H9 (cell line): ENCODE measurements at regions not wholly inside any gene's neighbourhood (a gene's known extent, or its start where the extent isn't known, plus 50 kb on each side); places are given as distances from the start of the nearest gene placed in this dataset.

ENCODE experiments used
- DNase-seq: peaks from one replicate; pipeline ENCODE4 v3.0.0-alpha.2; 2017
- H2AFZ ChIP-seq: one replicate; pipeline ENCODE4 v1.6.1; 2013; ENCODE audit warnings: mild to moderate bottlenecking, low read length, control low read depth, moderate library complexity
- H2AK5ac ChIP-seq: 2 replicates; pipeline ENCODE4 v1.6.1; 2013; ENCODE audit warnings: low read length, control low read depth, mixed read lengths; ENCODE audit not compliant: insufficient read length
- H2BK120ac ChIP-seq: one replicate; pipeline ENCODE4 v1.6.1; 2013; ENCODE audit warnings: low read depth, mild to moderate bottlenecking, low read length, control low read depth, inconsistent platforms; ENCODE audit not compliant: poor library complexity, severe bottlenecking
- H2BK12ac ChIP-seq: 2 replicates; pipeline ENCODE4 v1.6.1; 2013; ENCODE audit warnings: low read length, control low read depth, mixed read lengths, low read depth; ENCODE audit not compliant: insufficient read length
- H2BK15ac ChIP-seq: 2 replicates; pipeline ENCODE4 v1.6.1; 2013; ENCODE audit warnings: low read depth, low read length, control low read depth
- H2BK20ac ChIP-seq: one replicate; pipeline ENCODE4 v1.6.1; 2013; ENCODE audit warnings: low read depth, mild to moderate bottlenecking, low read length, control low read depth, inconsistent platforms; ENCODE audit not compliant: poor library complexity, severe bottlenecking
- H2BK5ac ChIP-seq: 2 replicates; pipeline ENCODE4 v1.6.1; 2013; ENCODE audit warnings: low read length, control low read depth, mixed read lengths; ENCODE audit not compliant: insufficient read length
- H3K14ac ChIP-seq: 2 replicates; pipeline ENCODE4 v1.6.1; 2013; ENCODE audit warnings: low read length, control low read depth; ENCODE audit not compliant: insufficient read depth
- H3K18ac ChIP-seq: 2 replicates; pipeline ENCODE4 v1.6.1; 2013; ENCODE audit warnings: low read depth, mild to moderate bottlenecking, mixed read lengths, low read length, control low read depth; ENCODE audit not compliant: insufficient read length
- H3K23ac ChIP-seq: 2 replicates; pipeline ENCODE4 v1.6.1; 2013; ENCODE audit warnings: low read length, control low read depth, mixed read lengths, low read depth; ENCODE audit not compliant: insufficient read length
- H3K23me2 ChIP-seq: 2 replicates; pipeline ENCODE4 v1.6.1; 2013; ENCODE audit warnings: low read depth, mild to moderate bottlenecking, mixed read lengths, low read length, control low read depth; ENCODE audit not compliant: insufficient read length, poor library complexity, severe bottlenecking
- H3K27ac ChIP-seq: 2 replicates; pipeline ENCODE4 v1.5.1; 2013; ENCODE audit warnings: low read length, control low read depth, mixed read lengths, low read depth; ENCODE audit not compliant: insufficient read length
- H3K27me3 ChIP-seq: 2 replicates; pipeline ENCODE4 v1.6.1; 2013; ENCODE audit warnings: low read length, control low read depth, inconsistent platforms; ENCODE audit not compliant: insufficient read depth
- H3K4ac ChIP-seq: 2 replicates; pipeline ENCODE4 v1.6.1; 2013; ENCODE audit warnings: low read depth, mild to moderate bottlenecking, control low read depth, inconsistent platforms, low read length, moderate library complexity
- H3K4me1 ChIP-seq: 2 replicates; pipeline ENCODE4 v1.6.1; 2013; ENCODE audit warnings: low read length, control low read depth, inconsistent platforms; ENCODE audit not compliant: insufficient read depth
- H3K4me2 ChIP-seq: 2 replicates; pipeline ENCODE4 v1.6.1; 2013; ENCODE audit warnings: low read length, control low read depth, mixed read lengths; ENCODE audit not compliant: insufficient read length, insufficient read depth
- H3K56ac ChIP-seq: 2 replicates; pipeline ENCODE4 v1.6.1; 2013; ENCODE audit warnings: low read depth, mild to moderate bottlenecking, mixed read lengths, low read length, control low read depth; ENCODE audit not compliant: insufficient read length
- H3K79me1 ChIP-seq: 2 replicates; pipeline ENCODE4 v1.6.1; 2013; ENCODE audit warnings: low read depth, mild to moderate bottlenecking, moderate library complexity, low read length, control low read depth, inconsistent platforms; ENCODE audit not compliant: insufficient read depth, poor library complexity, severe bottlenecking
- H3K79me2 ChIP-seq: 2 replicates; pipeline ENCODE4 v1.6.1; 2013; ENCODE audit warnings: low read length, control low read depth, inconsistent platforms; ENCODE audit not compliant: insufficient read depth
- H3K9ac ChIP-seq: 2 replicates; pipeline ENCODE4 v1.6.1; 2013; ENCODE audit warnings: low read length, control low read depth, mixed read lengths; ENCODE audit not compliant: insufficient read length; ENCODE audit errors: extremely low read depth
- H3K9me3 ChIP-seq: one replicate; pipeline ENCODE4 v1.6.1; 2013; ENCODE audit warnings: low read depth, low read length, inconsistent platforms; ENCODE audit not compliant: control insufficient read depth
- H3T11ph ChIP-seq: one replicate; pipeline ENCODE4 v1.6.1; 2013; ENCODE audit warnings: mild to moderate bottlenecking, low read length, control low read depth, inconsistent platforms
- H4K20me1 ChIP-seq: one replicate; pipeline ENCODE4 v1.6.1; 2013; ENCODE audit not compliant: control insufficient read depth, insufficient read length, insufficient read depth
- H4K5ac ChIP-seq: 2 replicates; pipeline ENCODE4 v1.6.1; 2013; ENCODE audit warnings: low read depth, mild to moderate bottlenecking, mixed read lengths, low read length, control low read depth; ENCODE audit not compliant: insufficient read length
- H4K8ac ChIP-seq: replicated peaks from 2 replicates; pipeline ENCODE4 v1.6.1; 2013; ENCODE audit warnings: low read length, control low read depth, mixed read lengths, low read depth; ENCODE audit not compliant: insufficient read length
- H4K91ac ChIP-seq: 2 replicates; pipeline ENCODE4 v1.6.1; 2013; ENCODE audit warnings: low read depth, mild to moderate bottlenecking, moderate library complexity, mixed read lengths, low read length, control low read depth; ENCODE audit not compliant: insufficient read length
- H3K27ac Mint-ChIP-seq, 3 experiments: 2 replicates in 2 of 3; 3 replicates in 1 of 3; pipeline ENCODE4 v1.8.0; 2020 to 2021; ENCODE audit warnings: mixed read lengths in 3 of 3, mild to moderate bottlenecking in 1 of 3, moderate library complexity in 1 of 3
- H3K27me3 Mint-ChIP-seq: 2 replicates; pipeline ENCODE4 v1.8.0; 2021; ENCODE audit warnings: low read depth, mild to moderate bottlenecking, moderate library complexity, mixed read lengths
- H3K36me3 Mint-ChIP-seq, 3 experiments: 2 replicates in 2 of 3; 3 replicates in 1 of 3; pipeline ENCODE4 v1.8.0; 2020 to 2021; ENCODE audit warnings: low read depth in 3 of 3, mixed read lengths in 3 of 3; ENCODE audit not compliant: insufficient read depth in 1 of 3
- H3K4me1 Mint-ChIP-seq, 2 experiments: 2 replicates each; pipeline ENCODE4 v1.8.0; 2020; ENCODE audit warnings: mixed read lengths in 2 of 2
- H3K4me3 Mint-ChIP-seq, 2 experiments: 2 replicates in 1 of 2; 3 replicates in 1 of 2; pipeline ENCODE4 v1.8.0; 2020 to 2021; ENCODE audit warnings: mild to moderate bottlenecking in 2 of 2, mixed read lengths in 2 of 2, moderate library complexity in 1 of 2
- H3K9me3 Mint-ChIP-seq, 2 experiments: 2 replicates in 1 of 2; 3 replicates in 1 of 2; pipeline ENCODE4 v1.8.0; 2020; ENCODE audit warnings: mild to moderate bottlenecking in 2 of 2, mixed read lengths in 2 of 2, moderate library complexity in 1 of 2
- CTCF ChIP-seq: fragments of 200-600 bp; sonication (generic); conservative IDR thresholded peaks from 3 replicates; pipeline ENCODE4 v1.8.0; 2021; ENCODE audit warnings: antibody characterized with exemption, mild to moderate bottlenecking
- WGBS: extraction: QIAGEN DNeasy Blood & Tissue Kit; methylation state at CpG from one replicate; pipeline ENCODE4 v1.1.7; 2013; ENCODE audit warnings: missing lambda C conversion rate, low lambda C conversion rate, mixed read lengths; ENCODE audit not compliant: insufficient read length; ENCODE audit errors: extremely low coverage; 5-methylcytosine and 5-hydroxymethylcytosine counted together

- H2BK12ac ChIP-seq: no peak overlapping the region
- H3K9me3 ChIP-seq: no peaks in the 10 kb centered on the region
- H3K79me1 ChIP-seq: no peaks in the 10 kb centered on the region
- no peak overlapping the region for H4K5ac ChIP-seq
- no peaks in the 10 kb centered on the region for H3K79me2 ChIP-seq
- H3K4me2 ChIP-seq: peak overlapping the region; percentile 19
- Mint-ChIP-seq H3K27me3 (peaks cover 44% of the 10 kb centered on the region), H3K27ac (no peak overlapping the region), H3K36me3 (no peaks in the 10 kb centered on the region), H3K9me3 (no peaks in the 10 kb centered on the region), H3K4me1 (peaks cover 70 to 72% of the 10 kb centered on the region in 2 experiments), H3K4me3 (peak overlapping the region in 1 of 2 experiments; percentile 19; a peak in 2 of 5 replicates)
- DNase-seq: no peak
- WGBS: no CpG with 5 or more reads among the region's 6 CpGs
- H2BK5ac ChIP-seq: no peak overlapping the region
- H3K23me2 ChIP-seq: peaks cover 5% of the 10 kb centered on the region
- TF ChIP-seq CTCF: no peak
- H3K9ac ChIP-seq: no peak overlapping the region
- H3K18ac ChIP-seq: no peak overlapping the region
- H3K27ac ChIP-seq: no peak overlapping the region
- H2BK15ac ChIP-seq: no peak overlapping the region
- no peak overlapping the region for H3K23ac ChIP-seq
- H3K14ac ChIP-seq: no peak overlapping the region
- no peak overlapping the region for H4K91ac ChIP-seq
- no peak overlapping the region for H2AK5ac ChIP-seq
- H3K27me3 ChIP-seq: peaks cover 8% of the 10 kb centered on the region; the same call in 1 of the 2 replicates
- no peak overlapping the region for H2AFZ ChIP-seq
- peaks cover 11% of the 10 kb centered on the region; the same call in 1 of the 2 replicates for H3K4me1 ChIP-seq
- H4K8ac ChIP-seq: no peak overlapping the region
- H2BK20ac ChIP-seq: no peak overlapping the region
- H3T11ph ChIP-seq: no peak overlapping the region
- no peak overlapping the region for H2BK120ac ChIP-seq
- H3K4ac ChIP-seq: no peak overlapping the region
- H3K56ac ChIP-seq: no peak overlapping the region
- H4K20me1 ChIP-seq: no peaks in the 10 kb centered on the region
Observed at GRCh38 chr20:1808101-1808500, 87.1 kb upstream of the SIRPA start.
